ENCODE measurements at regions not wholly inside any gene's neighbourhood (a gene's known extent, or its start where the extent isn't known, plus 50 kb on each side); places are given as distances from the start of the nearest gene placed in this dataset.
"Not testable (repeated sequence)": the region's sequence is repeated elsewhere in the genome, so short reads cannot be mapped to it uniquely, and the experiment has no call there.

GRCh38 chr2:195289081-195289480 is 367.9 kb upstream of the SLC39A10 start:
- no peak for DNase-seq

GRCh38 chr2:195279840-195280427 is 377.1 kb upstream of the SLC39A10 start:
- DNase-seq = no peak

- no peak for DNase-seq
Measured at GRCh38 chr2:195270466-195271039, 386.5 kb upstream of the SLC39A10 start.

GRCh38 chr2:195269220-195269619 is 387.8 kb upstream of the SLC39A10 start:
- DNase-seq = no peak

GRCh38 chr2:195257979-195258378 is 399.0 kb upstream of the SLC39A10 start:
- DNase-seq = no peak

- no peak for DNase-seq
Measured at GRCh38 chr2:195252018-195252417, 405.0 kb upstream of the SLC39A10 start.

- no peak for DNase-seq
Measured at GRCh38 chr2:195251214-195251613, 405.8 kb upstream of the SLC39A10 start.

GRCh38 chr2:195238826-195239225 is 418.2 kb upstream of the SLC39A10 start:
- no peak for DNase-seq

- no peak for DNase-seq
Measured at GRCh38 chr2:195238379-195238778, 418.6 kb upstream of the SLC39A10 start.

GRCh38 chr2:195228547-195228946 is 428.5 kb upstream of the SLC39A10 start:
- not testable (repeated sequence) for DNase-seq

- no peak for DNase-seq
Measured at GRCh38 chr2:195214072-195214471, 443.0 kb upstream of the SLC39A10 start.

- DNase-seq = no peak
Measured at GRCh38 chr2:195212586-195212985, 444.4 kb upstream of the SLC39A10 start.

- no peak for DNase-seq
Measured at GRCh38 chr2:195202163-195202845, 454.7 kb upstream of the SLC39A10 start.

GRCh38 chr2:195199864-195200263 is 457.2 kb upstream of the SLC39A10 start:
- DNase-seq = no peak

GRCh38 chr2:195181059-195181705 is 475.8 kb upstream of the SLC39A10 start:
- DNase-seq = no peak

- no peak for DNase-seq
Measured at GRCh38 chr2:195168369-195168768, 488.7 kb upstream of the SLC39A10 start.

- no peak for DNase-seq
Measured at GRCh38 chr2:195164930-195165329, 492.1 kb upstream of the SLC39A10 start.

GRCh38 chr2:195162918-195163317 is 494.1 kb upstream of the SLC39A10 start:
- DNase-seq = no peak

- no peak for DNase-seq
Measured at GRCh38 chr2:195162194-195162593, 494.8 kb upstream of the SLC39A10 start.

- DNase-seq = no peak
Measured at GRCh38 chr2:195160963-195161362, 496.1 kb upstream of the SLC39A10 start.

- DNase-seq = no peak
Measured at GRCh38 chr2:195151711-195152110, 505.3 kb upstream of the SLC39A10 start.

GRCh38 chr2:195150819-195151218 is 506.2 kb upstream of the SLC39A10 start:
- no peak for DNase-seq

GRCh38 chr2:195148004-195148403 is 509.0 kb upstream of the SLC39A10 start:
- no peak for DNase-seq

Measured in activated CD4-positive, alpha-beta T cell treated with anti-CD3 and anti-CD28 coated beads for 4 hours (primary cell).